ACHN (cell line): ENCODE measurements at regions not wholly inside any gene's neighbourhood (a gene's known extent, or its start where the extent isn't known, plus 50 kb on each side); places are given as distances from the start of the nearest gene placed in this dataset.
"Not testable (repeated sequence)": the region's sequence is repeated elsewhere in the genome, so short reads cannot be mapped to it uniquely, and the experiment has no call there.

Experiments
- DNase-seq: peaks from one replicate; pipeline ENCODE4 v3.0.0-alpha.2; 2015
- in situ Hi-C: cut with HindIII; loops from 2 replicates; pipeline ENCODE4 v1.10.0; 2017; ENCODE audit warnings: low sequenced_read_pairs, low pct_ligation_motif_present, low pct_unique_long_range_greater_than_20kb

GRCh38 chr2:62343636-62344337 lies 147.9 kb downstream of the B3GNT2 start:
- in situ Hi-C loops: no loop called here

GRCh38 chr2:62343206-62343605 lies 147.3 kb downstream of the B3GNT2 start:
- no peak for DNase-seq
- in situ Hi-C loops: no loop called here

More at GRCh38 chr2:62343636-62344337, 147.9 kb downstream of the B3GNT2 start:
- DNase-seq: no peak

GRCh38 chr2:62340994-62341484 lies 145.1 kb downstream of the B3GNT2 start:
- DNase-seq: peak; percentile 27

GRCh38 chr2:62339837-62340236 lies 143.9 kb downstream of the B3GNT2 start:
- in situ Hi-C loops: no loop called here

More at GRCh38 chr2:62340994-62341484, 145.1 kb downstream of the B3GNT2 start:
- in situ Hi-C loops: no loop called here

GRCh38 chr2:62339413-62339812 lies 143.5 kb downstream of the B3GNT2 start:
- peak; percentile 11 for DNase-seq
- in situ Hi-C loops: no loop called here

More at GRCh38 chr2:62339837-62340236, 143.9 kb downstream of the B3GNT2 start:
- DNase-seq: no peak

GRCh38 chr2:62338111-62338510 lies 142.2 kb downstream of the B3GNT2 start:
- no peak for DNase-seq
- in situ Hi-C loops: no loop called here

- DNase-seq: no peak
- in situ Hi-C loops: no loop called here
Measured at GRCh38 chr2:62337403-62337802, 141.5 kb downstream of the B3GNT2 start.

- no peak for DNase-seq
- in situ Hi-C loops: no loop called here
Measured at GRCh38 chr2:62335612-62336011, 139.7 kb downstream of the B3GNT2 start.

GRCh38 chr2:62334440-62335058 lies 138.6 kb downstream of the B3GNT2 start:
- no peak for DNase-seq
- in situ Hi-C loops: no loop called here

- DNase-seq: no peak
- in situ Hi-C loops: no loop called here
Measured at GRCh38 chr2:62334009-62334408, 138.1 kb downstream of the B3GNT2 start.

GRCh38 chr2:62330959-62331358 lies 135.0 kb downstream of the B3GNT2 start:
- in situ Hi-C loops: no loop called here
- DNase-seq: no peak

GRCh38 chr2:62329797-62330196 lies 133.9 kb downstream of the B3GNT2 start:
- no peak for DNase-seq
- in situ Hi-C loops: no loop called here

GRCh38 chr2:62326735-62327134 lies 130.8 kb downstream of the B3GNT2 start:
- in situ Hi-C loops: no loop called here
- no peak for DNase-seq

- in situ Hi-C loops: no loop called here
- DNase-seq: no peak
Measured at GRCh38 chr2:62325398-62325797, 129.5 kb downstream of the B3GNT2 start.

- in situ Hi-C loops: no loop called here
- no peak for DNase-seq
Measured at GRCh38 chr2:62321380-62322289, 125.7 kb downstream of the B3GNT2 start.

GRCh38 chr2:62320657-62321357 lies 124.9 kb downstream of the B3GNT2 start:
- in situ Hi-C loops: no loop called here
- no peak for DNase-seq

GRCh38 chr2:62320137-62320536 lies 124.2 kb downstream of the B3GNT2 start:
- in situ Hi-C loops, DNase-seq: not testable (repeated sequence)

- in situ Hi-C loops: no loop called here
- no peak for DNase-seq
Measured at GRCh38 chr2:62319070-62319469, 123.2 kb downstream of the B3GNT2 start.
